ENCODE measurements at regions not wholly inside any gene's neighbourhood (a gene's known extent, or its start where the extent isn't known, plus 50 kb on each side); places are given as distances from the start of the nearest gene placed in this dataset.

DNA sequence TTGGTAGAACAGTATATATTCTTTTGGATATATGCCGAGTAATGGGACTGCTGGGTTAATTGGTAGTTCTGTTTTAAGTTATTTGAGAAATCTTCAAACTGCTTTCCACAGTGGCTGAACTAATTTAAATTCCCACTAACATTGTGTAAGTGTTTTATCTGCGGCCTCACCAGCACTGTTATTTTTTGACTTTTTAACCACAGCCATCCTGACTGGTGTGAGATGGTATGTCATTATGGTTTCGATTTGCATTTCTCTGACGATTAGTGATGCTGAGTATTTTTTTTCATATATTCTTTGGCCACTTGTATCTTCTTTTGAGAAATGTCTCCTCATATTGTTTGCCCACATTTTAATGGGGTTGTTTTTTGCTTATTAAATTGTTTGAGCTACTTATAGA lies 357.4 kb downstream of the C12orf50 start:
- H3K4me1 Mint-ChIP-seq = peaks cover 3% of the 10 kb centered on the region
- DNase-seq (ENCODE audit: low spot score) = no peak
- no peaks in the 10 kb centered on the region for H4K20me1 ChIP-seq (ENCODE audit: low read depth)
- no peak overlapping the region for H3K4me3 ChIP-seq
- H3K27me3 Mint-ChIP-seq (ENCODE audit: insufficient read depth, low read depth) = peaks cover 2% of the 10 kb centered on the region
- H3F3A ChIP-seq (ENCODE audit: low read depth) = no peaks in the 10 kb centered on the region
- no peak overlapping the region for H3K4me2 ChIP-seq
- H3K9me3 Mint-ChIP-seq = no peaks in the 10 kb centered on the region
- no peak overlapping the region for H3K9ac ChIP-seq
- no peaks in the 10 kb centered on the region for H3K9me3 ChIP-seq (ENCODE audit: low read depth)
- no peaks in the 10 kb centered on the region for H3K27me3 ChIP-seq
- H3K27ac ChIP-seq = no peak overlapping the region
- H2AFZ ChIP-seq (replicated peaks) = no peak overlapping the region
- no peak overlapping the region for H3K27ac Mint-ChIP-seq
- no peaks in the 10 kb centered on the region for H3K4me1 ChIP-seq
- H3K79me2 ChIP-seq (ENCODE audit: low read depth) = no peaks in the 10 kb centered on the region
- no peak overlapping the region for H3K4me3 Mint-ChIP-seq
- no peaks in the 10 kb centered on the region for H3K36me3 Mint-ChIP-seq
- H3K36me3 ChIP-seq = no peaks in the 10 kb centered on the region
- TF ChIP-seq EZH2 (IDR thresholded peaks at IDR 0.05) = no peak
- TF ChIP-seq, protein P1, sequence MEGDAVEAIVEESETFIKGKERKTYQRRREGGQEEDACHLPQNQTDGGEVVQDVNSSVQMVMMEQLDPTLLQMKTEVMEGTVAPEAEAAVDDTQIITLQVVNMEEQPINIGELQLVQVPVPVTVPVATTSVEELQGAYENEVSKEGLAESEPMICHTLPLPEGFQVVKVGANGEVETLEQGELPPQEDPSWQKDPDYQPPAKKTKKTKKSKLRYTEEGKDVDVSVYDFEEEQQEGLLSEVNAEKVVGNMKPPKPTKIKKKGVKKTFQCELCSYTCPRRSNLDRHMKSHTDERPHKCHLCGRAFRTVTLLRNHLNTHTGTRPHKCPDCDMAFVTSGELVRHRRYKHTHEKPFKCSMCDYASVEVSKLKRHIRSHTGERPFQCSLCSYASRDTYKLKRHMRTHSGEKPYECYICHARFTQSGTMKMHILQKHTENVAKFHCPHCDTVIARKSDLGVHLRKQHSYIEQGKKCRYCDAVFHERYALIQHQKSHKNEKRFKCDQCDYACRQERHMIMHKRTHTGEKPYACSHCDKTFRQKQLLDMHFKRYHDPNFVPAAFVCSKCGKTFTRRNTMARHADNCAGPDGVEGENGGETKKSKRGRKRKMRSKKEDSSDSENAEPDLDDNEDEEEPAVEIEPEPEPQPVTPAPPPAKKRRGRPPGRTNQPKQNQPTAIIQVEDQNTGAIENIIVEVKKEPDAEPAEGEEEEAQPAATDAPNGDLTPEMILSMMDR (IDR thresholded peaks at IDR 0.05) = no peak
- no peak for TF ChIP-seq EZH2phosphoT487 (IDR thresholded peaks at IDR 0.05)

DNA sequence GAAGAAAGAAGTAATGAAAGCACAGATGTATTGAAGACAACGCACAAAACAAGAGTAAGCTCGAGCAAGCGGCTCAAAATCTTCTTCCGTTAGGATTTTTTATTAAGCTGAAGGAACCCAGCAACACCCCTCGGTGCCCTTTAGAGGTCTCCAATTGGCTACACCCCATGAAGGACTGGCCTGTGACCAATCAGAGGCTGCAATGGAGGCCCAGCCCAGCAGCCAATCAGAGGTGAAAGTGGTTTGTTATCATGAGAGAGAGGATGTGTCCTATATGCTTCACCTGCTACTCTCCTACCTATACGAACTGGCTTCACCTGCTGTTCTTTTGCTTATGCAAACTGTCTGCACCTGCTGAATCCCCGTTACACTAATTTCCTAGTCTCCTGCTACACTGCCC lies 358.8 kb downstream of the C12orf50 start:
- Histone ChIP-seq H3K4me1 (no peaks in the 10 kb centered on the region), H3K27me3 (no peaks in the 10 kb centered on the region), H3K4me3 (no peak overlapping the region), H3K79me2 (ENCODE audit: low read depth) (no peaks in the 10 kb centered on the region), H3F3A (ENCODE audit: low read depth) (no peaks in the 10 kb centered on the region), H3K36me3 (no peaks in the 10 kb centered on the region), H3K9me3 (ENCODE audit: low read depth) (no peaks in the 10 kb centered on the region), H3K9ac (no peak overlapping the region), H2AFZ (replicated peaks) (no peak overlapping the region), H3K27ac (no peak overlapping the region), H3K4me2 (no peak overlapping the region), H4K20me1 (ENCODE audit: low read depth) (no peaks in the 10 kb centered on the region)
- Mint-ChIP-seq H3K4me1 (peaks cover 3% of the 10 kb centered on the region), H3K9me3 (no peaks in the 10 kb centered on the region), H3K4me3 (no peak overlapping the region), H3K36me3 (no peaks in the 10 kb centered on the region), H3K27me3 (ENCODE audit: insufficient read depth, low read depth) (peaks cover 2% of the 10 kb centered on the region), H3K27ac (no peak overlapping the region)
- DNase-seq (ENCODE audit: low spot score) = no peak
- TF ChIP-seq EZH2 (IDR thresholded peaks at IDR 0.05) (no peak), EZH2phosphoT487 (IDR thresholded peaks at IDR 0.05) (no peak)
- TF ChIP-seq, protein P1 (IDR thresholded peaks at IDR 0.05) = no peak

DNA sequence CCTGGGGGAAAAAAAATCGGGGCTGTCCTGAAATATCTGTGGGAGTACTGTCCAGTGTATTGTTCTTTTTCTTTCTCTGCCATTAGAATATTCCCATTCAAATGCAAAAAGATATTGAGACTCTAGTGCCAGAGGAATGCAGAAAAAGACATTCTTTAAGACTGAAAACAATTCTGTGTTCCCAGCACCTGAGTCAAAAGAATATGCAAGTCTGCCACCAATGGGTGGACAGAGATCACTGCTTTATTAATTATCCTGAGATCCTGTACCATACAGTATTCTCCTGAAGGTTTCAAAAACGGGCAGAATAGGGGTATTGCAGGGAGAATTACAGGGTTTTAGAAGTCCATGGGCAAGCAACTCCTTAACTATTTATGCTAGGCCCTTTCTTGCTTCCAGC lies 361.8 kb downstream of the C12orf50 start:
- Histone ChIP-seq H3K27ac (no peak overlapping the region), H3K27me3 (no peaks in the 10 kb centered on the region), H3F3A (ENCODE audit: low read depth) (no peaks in the 10 kb centered on the region), H3K4me2 (no peak overlapping the region), H3K79me2 (ENCODE audit: low read depth) (no peaks in the 10 kb centered on the region), H2AFZ (replicated peaks) (no peak overlapping the region), H3K4me1 (no peaks in the 10 kb centered on the region), H4K20me1 (ENCODE audit: low read depth) (no peaks in the 10 kb centered on the region), H3K36me3 (no peaks in the 10 kb centered on the region), H3K9me3 (ENCODE audit: low read depth) (no peaks in the 10 kb centered on the region), H3K9ac (no peak overlapping the region), H3K4me3 (no peak overlapping the region)
- Mint-ChIP-seq H3K36me3 (no peaks in the 10 kb centered on the region), H3K27ac (no peak overlapping the region), H3K27me3 (ENCODE audit: insufficient read depth, low read depth) (peaks cover 2% of the 10 kb centered on the region), H3K4me3 (no peak overlapping the region), H3K4me1 (peaks cover 3% of the 10 kb centered on the region), H3K9me3 (no peaks in the 10 kb centered on the region)
- no peak for TF ChIP-seq EZH2phosphoT487 (IDR thresholded peaks at IDR 0.05)
- TF ChIP-seq, protein P1 (IDR thresholded peaks at IDR 0.05) = no peak
- no peak for TF ChIP-seq EZH2 (IDR thresholded peaks at IDR 0.05)
- no peak for DNase-seq (ENCODE audit: low spot score)
